ENCODE measurements at regions not wholly inside any gene's neighbourhood (a gene's known extent, or its start where the extent isn't known, plus 50 kb on each side); places are given as distances from the start of the nearest gene placed in this dataset.
A peak's percentile ranks its signal among the peaks of the same experiment; 100 is the strongest.
"Not testable (repeated sequence)": the region's sequence is repeated elsewhere in the genome, so short reads cannot be mapped to it uniquely, and the experiment has no call there.

GRCh38 chr3:109804697-109805096 is 467.4 kb upstream of the DPPA4 start:
- no peak for DNase-seq (ENCODE audit: low read depth in 2 of 2)

GRCh38 chr3:109806929-109807328 is 469.6 kb upstream of the DPPA4 start:
- peak in 1 of 2 donors; percentile 23 for DNase-seq (ENCODE audit: low read depth in 2 of 2)

GRCh38 chr3:109809513-109809912 is 472.2 kb upstream of the DPPA4 start:
- no peak for DNase-seq (ENCODE audit: low read depth in 2 of 2)

- DNase-seq (ENCODE audit: low read depth in 2 of 2) = no peak
Observed at GRCh38 chr3:109818081-109818480, 480.7 kb upstream of the DPPA4 start.

- no peak for DNase-seq (ENCODE audit: low read depth in 2 of 2)
Observed at GRCh38 chr3:109819734-109820133, 482.4 kb upstream of the DPPA4 start.

GRCh38 chr3:109825971-109826810 is 488.8 kb upstream of the DPPA4 start:
- DNase-seq (ENCODE audit: low read depth in 2 of 2) = no peak

GRCh38 chr3:109831403-109831802 is 494.1 kb upstream of the DPPA4 start:
- no peak for DNase-seq (ENCODE audit: low read depth in 2 of 2)

- DNase-seq (ENCODE audit: low read depth in 2 of 2) = no peak
Observed at GRCh38 chr3:109835958-109836357, 498.6 kb upstream of the DPPA4 start.

GRCh38 chr3:109851854-109852253 is 514.5 kb upstream of the DPPA4 start:
- DNase-seq (ENCODE audit: low read depth in 2 of 2) = no peak

GRCh38 chr3:109852283-109852682 is 514.9 kb upstream of the DPPA4 start:
- no peak for DNase-seq (ENCODE audit: low read depth in 2 of 2)

- DNase-seq (ENCODE audit: low read depth in 2 of 2) = no peak
Observed at GRCh38 chr3:109853077-109853731, 515.9 kb upstream of the DPPA4 start.

GRCh38 chr3:109863701-109864100 is 526.4 kb upstream of the DPPA4 start:
- no peak for DNase-seq (ENCODE audit: low read depth in 2 of 2)

GRCh38 chr3:109864452-109864851 is 527.1 kb upstream of the DPPA4 start:
- no peak for DNase-seq (ENCODE audit: low read depth in 2 of 2)

- DNase-seq (ENCODE audit: low read depth in 2 of 2) = no peak
Observed at GRCh38 chr3:109869586-109869985, 532.2 kb upstream of the DPPA4 start.

GRCh38 chr3:109874896-109875708 is 537.8 kb upstream of the DPPA4 start:
- DNase-seq (ENCODE audit: low read depth in 2 of 2) = no peak

GRCh38 chr3:109877616-109878015 is 540.3 kb upstream of the DPPA4 start:
- not testable (repeated sequence) for DNase-seq (ENCODE audit: low read depth in 2 of 2)

- DNase-seq (ENCODE audit: low read depth in 2 of 2) = no peak
Observed at GRCh38 chr3:109882144-109882543, 544.8 kb upstream of the DPPA4 start.

GRCh38 chr3:109887293-109887692 is 549.9 kb upstream of the DPPA4 start:
- DNase-seq (ENCODE audit: low read depth in 2 of 2) = no peak

GRCh38 chr3:109888026-109888425 is 550.7 kb upstream of the DPPA4 start:
- DNase-seq (ENCODE audit: low read depth in 2 of 2) = no peak

- DNase-seq (ENCODE audit: low read depth in 2 of 2) = no peak
Observed at GRCh38 chr3:109897734-109898133, 560.4 kb upstream of the DPPA4 start.

GRCh38 chr3:109899925-109900324 is 562.6 kb upstream of the DPPA4 start:
- no peak for DNase-seq (ENCODE audit: low read depth in 2 of 2)

GRCh38 chr3:109900783-109901182 is 563.4 kb upstream of the DPPA4 start:
- DNase-seq (ENCODE audit: low read depth in 2 of 2) = no peak

Measured in stimulated activated CD8-positive, alpha-beta memory T cell treated with anti-CD3 and anti-CD28 coated beads, Interleukin-15, amount 100 ng/mL, for 4 hours (primary cell).